K562 (cell line): ENCODE measurements at regions not wholly inside any gene's neighbourhood (a gene's known extent, or its start where the extent isn't known, plus 50 kb on each side); places are given as distances from the start of the nearest gene placed in this dataset.

ENCODE experiments used
- ATAC-seq: fragments of 200-7000 bp; cut with Tn5 transposase; 3 replicates; pipeline ENCODE4 v1.9.1; 2020; ENCODE audit warnings: moderate library complexity
- BruUV-seq: library from RNA; stranded (reverse); fragments of 400-500 nt; replicated peaks from 2 replicates; lab custom pipeline; 2021; lab: Mats Ljungman, UMichigan
- CTCF ChIA-PET: fragments of 300-600 bp; formaldehyde crosslinking; extraction: SDS; loops from one replicate; lab custom pipeline; 2021; ENCODE audit warnings: low intra/inter-chr PET ratio; lab: Yijun Ruan, JAX
- POLR2A ChIA-PET: fragments of 300-600, 350-650 bp; sonication (Branson Sonifier 250); formaldehyde crosslinking; extraction: SDS; loops from one replicate; lab custom pipeline; 2021; ENCODE audit warnings: antibody characterized with exemption, inconsistent platforms; lab: Yijun Ruan, JAX
- DNase-seq, 4 experiments: peaks; one replicate each; pipeline versions ENCODE4 v3.0.0 to v3.0.0-alpha.2; 2011 to 2018; ENCODE audit warnings: low spot score in 3 of 4, mixed read lengths in 3 of 4; ENCODE audit errors: extremely low read depth in 1 of 4
- FAIRE-seq: peaks from 2 replicates; lab custom pipeline; 2011; peaks lifted over from hg19 to GRCh38; lab: Jason Lieb, UNC
- H2AFZ ChIP-seq: 2 replicates; pipeline ENCODE4 v1.6.0; 2011; ENCODE audit warnings: low read depth, low read length, control low read depth, inconsistent platforms
- H3K27ac ChIP-seq: fragments of 200-600 bp; 3 replicates; pipeline ENCODE4 v1.8.0; 2011; ENCODE audit warnings: low read depth, mild to moderate bottlenecking, control low read depth, inconsistent platforms, low read length, moderate library complexity, mixed read lengths; ENCODE audit errors: extremely low read depth
- H3K27me3 ChIP-seq, 2 experiments: fragments of 300-600 bp in 1 of 2; 2 replicates in 1 of 2; 3 replicates in 1 of 2; pipeline versions ENCODE4 v1.6.0 to v1.8.0; 2011; ENCODE audit warnings: inconsistent platforms in 2 of 2, low read length in 2 of 2, mild to moderate bottlenecking in 1 of 2, mixed read lengths in 1 of 2, moderate library complexity in 1 of 2; ENCODE audit not compliant: control insufficient read depth in 2 of 2, insufficient read depth in 2 of 2
- H3K36me3 ChIP-seq: fragments of 300-600 bp; 3 replicates; pipeline ENCODE4 v1.8.0; 2011; ENCODE audit warnings: mild to moderate bottlenecking, low read length, inconsistent platforms; ENCODE audit not compliant: control insufficient read depth, insufficient read depth
- H3K4me1 ChIP-seq, 2 experiments: fragments of 200-600 bp in 1 of 2; replicated peaks in 1 of 2; 2 replicates in 1 of 2; 3 replicates in 1 of 2; pipeline versions ENCODE4 v1.5.1 to v1.8.0; 2011; ENCODE audit warnings: inconsistent platforms in 2 of 2, low read length in 2 of 2, mild to moderate bottlenecking in 1 of 2, mixed read lengths in 1 of 2, moderate library complexity in 1 of 2; ENCODE audit not compliant: control insufficient read depth in 2 of 2, insufficient read depth in 2 of 2
- H3K4me2 ChIP-seq: 2 replicates; pipeline ENCODE4 v1.6.1; 2011; ENCODE audit warnings: low read length, control low read depth, inconsistent platforms, mixed read lengths; ENCODE audit not compliant: insufficient read depth
- H3K4me3 ChIP-seq: fragments of 200-600 bp; sonication (generic), shearing (Covaris generic); 2 replicates; pipeline ENCODE4 v1.5.1; 2016; ENCODE audit warnings: control low read depth, inconsistent platforms
- H3K79me2 ChIP-seq: fragments of 200-600 bp; 3 replicates; pipeline ENCODE4 v1.8.0; 2011; ENCODE audit warnings: low read length, inconsistent platforms; ENCODE audit not compliant: control insufficient read depth, insufficient read depth
- H3K9ac ChIP-seq, 2 experiments: 2 replicates each; pipeline versions ENCODE4 v1.6.0 to v1.6.1; 2011; ENCODE audit warnings: low read depth in 2 of 2, low read length in 2 of 2, control low read depth in 1 of 2, inconsistent platforms in 1 of 2, mild to moderate bottlenecking in 1 of 2, mixed read lengths in 1 of 2; ENCODE audit not compliant: insufficient read depth in 1 of 2
- H3K9me1 ChIP-seq: one replicate; pipeline ENCODE4 v1.6.0; 2011; ENCODE audit warnings: inconsistent platforms, mild to moderate bottlenecking, low read length, moderate library complexity; ENCODE audit not compliant: control insufficient read depth, insufficient read depth
- H3K9me3 ChIP-seq: replicated peaks from 2 replicates; pipeline ENCODE4 v1.5.1; 2011; ENCODE audit warnings: low read depth, low read length, inconsistent platforms; ENCODE audit not compliant: control insufficient read depth, insufficient read depth
- H4K20me1 ChIP-seq: replicated peaks from 2 replicates; pipeline ENCODE4 v1.6.1; 2011; ENCODE audit warnings: low read length, inconsistent platforms, mixed read lengths; ENCODE audit not compliant: control insufficient read depth, insufficient read depth
- AFF4 ChIP-seq: sonication (generic); formaldehyde crosslinking; IDR thresholded peaks from 2 replicates; pipeline ENCODE4 v1.8.0; 2023; ENCODE audit warnings: mild to moderate bottlenecking, missing genetic modification reagents
- E2F5 ChIP-seq: sonication (generic); formaldehyde crosslinking; IDR thresholded peaks from 2 replicates; pipeline ENCODE4 v1.8.0; 2022; ENCODE audit warnings: mild to moderate bottlenecking, missing genetic modification reagents
- FOSL1 ChIP-seq: fragments of 200-800 bp; sonication (Bioruptor generic); conservative IDR thresholded peaks from 2 replicates; pipeline ENCODE4 v1.6.1; 2016; ENCODE audit warnings: missing genetic modification characterization, missing compliant biosample characterization
- FOXA1 ChIP-seq: fragments of 450-650 bp; IDR thresholded peaks from 2 replicates; pipeline ENCODE4 v1.6.1; 2016; ENCODE audit warnings: mild to moderate bottlenecking, borderline replicate concordance
- HBP1 ChIP-seq: fragments of 450-650 bp; formaldehyde crosslinking; IDR thresholded peaks from 2 replicates; pipeline ENCODE4 v1.4.0; 2022; ENCODE audit warnings: missing genetic modification characterization
- HNRNPLL ChIP-seq: fragments of 200-400 bp; formaldehyde crosslinking; IDR thresholded peaks from 2 replicates; pipeline ENCODE4 v1.6.1; 2017; ENCODE audit warnings: low read length, low read depth, mild to moderate bottlenecking; ENCODE audit not compliant: poor library complexity, severe bottlenecking
- MAFF ChIP-seq: IDR thresholded peaks from 2 replicates; pipeline ENCODE4 v1.6.1; 2012; ENCODE audit warnings: low read length, improper control_type of control experiment
- MAFG ChIP-seq: fragments of 450-650 bp; conservative IDR thresholded peaks from 2 replicates; pipeline ENCODE4 v1.6.1; 2016; ENCODE audit warnings: missing genetic modification characterization, missing compliant biosample characterization
- MAFK ChIP-seq: IDR thresholded peaks from 2 replicates; pipeline ENCODE4 v1.6.1; 2011; ENCODE audit warnings: low read length, improper control_type of control experiment
- MTF1 ChIP-seq: fragments of 250-450 bp; sonication (Bioruptor Pico); IDR thresholded peaks from 2 replicates; pipeline ENCODE4 v1.9.0; 2021; ENCODE audit warnings: moderate library complexity, mild to moderate bottlenecking, inconsistent platforms, borderline replicate concordance
- NFIX ChIP-seq: fragments of 250-450 bp; sonication (Bioruptor Pico); IDR thresholded peaks from 2 replicates; pipeline ENCODE4 v1.4.0; 2020; ENCODE audit warnings: low read depth, mild to moderate bottlenecking, moderate library complexity
- RHOXF2B ChIP-seq: fragments of 250-450 bp; sonication (Bioruptor Pico); conservative IDR thresholded peaks from 2 replicates; pipeline ENCODE4 v1.5.1; 2021
- TCF3 ChIP-seq: sonication (generic); formaldehyde crosslinking; IDR thresholded peaks from 2 replicates; pipeline ENCODE4 v1.4.0; 2020; ENCODE audit warnings: mild to moderate bottlenecking, missing genetic modification reagents
- ZNF316 ChIP-seq: fragments of 450-650 bp; IDR thresholded peaks from 2 replicates; pipeline ENCODE4 v1.6.1; 2016
- WGBS: fragments of 100-300 bp; shearing (Covaris generic); methylation state at CpG from one replicate; pipeline ENCODE4 v1.1.6; 2016; ENCODE audit warnings: low coverage, mixed read lengths; ENCODE audit not compliant: insufficient coverage; ENCODE audit errors: missing lambda C conversion rate; 5-methylcytosine and 5-hydroxymethylcytosine counted together
- in situ Hi-C: fragments of 300-500 bp; cut with MboI; formaldehyde crosslinking; loops from 4 replicates; pipeline ENCODE4 v1.15.0; 2018; ENCODE audit warnings: inconsistent platforms, mixed read lengths
- intact Hi-C: fragments of 100-400 bp; cut with micrococcal nuclease; formaldehyde crosslinking; loops from 2 replicates; pipeline ENCODE4 v1.14.2; 2022

GRCh38 chr4:120236873-120237272 lies 170.2 kb upstream of the MAD2L1 start:
- CTCF ChIA-PET = no interaction called here
- no peak overlapping the region for H3K27ac ChIP-seq
- in situ Hi-C loops = no loop called here
- no peak overlapping the region for H3K9ac ChIP-seq
- BruUV-seq = no TSS peak
- no peak overlapping the region for H3K4me3 ChIP-seq
- no peaks in the 10 kb centered on the region for H3K27me3 ChIP-seq
- ATAC-seq (no peak), DNase-seq (no peak), FAIRE-seq (no peak)
- no peaks in the 10 kb centered on the region for H3K4me1 ChIP-seq
- no peaks in the 10 kb centered on the region for H3K36me3 ChIP-seq
- no peaks in the 10 kb centered on the region for H4K20me1 ChIP-seq
- no peak overlapping the region for H3K4me2 ChIP-seq
- no peak for TF ChIP-seq RHOXF2B (CRISPR knock-in tag)
- no peak for TF ChIP-seq NFIX (CRISPR knock-in tag)
- no peak for TF ChIP-seq FOSL1
- TF ChIP-seq TCF3 (CRISPR knock-in tag) = no peak
- TF ChIP-seq MTF1 (CRISPR knock-in tag) = no peak
- peak; percentile 61 for TF ChIP-seq MAFF
- TF ChIP-seq MAFG (tag) = peak; percentile 62
- TF ChIP-seq FOXA1 = no peak
- TF ChIP-seq HBP1 (CRISPR knock-in tag) = no peak
- peak; percentile 65 for TF ChIP-seq MAFK
- no peak for TF ChIP-seq HNRNPLL
- no peak for TF ChIP-seq E2F5 (CRISPR knock-in tag)
- TF ChIP-seq ZNF316 = peak; percentile 45; the same call in 1 of the 2 replicates
- TF ChIP-seq AFF4 = no peak
- H3K79me2 ChIP-seq = no peaks in the 10 kb centered on the region
- POLR2A ChIA-PET = no interaction called here
- no peak overlapping the region for H2AFZ ChIP-seq
- H3K9me3 ChIP-seq = no peaks in the 10 kb centered on the region
- 2% methylated on average over 5 of the region's 5 CpGs for WGBS
- H3K9me1 ChIP-seq = no peaks in the 10 kb centered on the region
- intact Hi-C loops = no loop called here
